GM23338 (cell line): ENCODE measurements at regions not wholly inside any gene's neighbourhood (a gene's known extent, or its start where the extent isn't known, plus 50 kb on each side); places are given as distances from the start of the nearest gene placed in this dataset.

Experiments
- ATAC-seq: fragments of 200-7000 bp; cut with Tn5 transposase; 3 replicates; pipeline ENCODE4 v1.9.1; 2020
- DNase-seq: peaks from one replicate; pipeline ENCODE4 v3.0.0-alpha.2; 2015; ENCODE audit warnings: low spot score
- H2AFZ ChIP-seq: fragments of 200-600 bp; sonication (generic); 2 replicates; pipeline ENCODE4 v1.8.0; 2016; ENCODE audit warnings: antibody characterized with exemption, mild to moderate bottlenecking, moderate library complexity
- H3F3A ChIP-seq: fragments of 200-600 bp; sonication (generic); replicated peaks from 2 replicates; pipeline ENCODE4 v1.8.0; 2017; ENCODE audit warnings: antibody characterized with exemption, mixed run types, low read depth
- H3K27ac ChIP-seq: fragments of 200-600 bp; sonication (generic); 2 replicates; pipeline ENCODE4 v1.6.1; 2016; ENCODE audit warnings: low read depth
- H3K27me3 ChIP-seq: fragments of 200-600 bp; sonication (generic); 2 replicates; pipeline ENCODE4 v1.8.0; 2016; ENCODE audit warnings: mild to moderate bottlenecking, mixed run types, moderate library complexity; ENCODE audit not compliant: insufficient read depth
- H3K36me3 ChIP-seq: fragments of 200-600 bp; sonication (generic); 2 replicates; pipeline ENCODE4 v1.8.0; 2016; ENCODE audit warnings: mild to moderate bottlenecking; ENCODE audit not compliant: insufficient read depth
- H3K4me1 ChIP-seq: fragments of 200-600 bp; sonication (generic); 2 replicates; pipeline ENCODE4 v1.8.0; 2016; ENCODE audit warnings: mild to moderate bottlenecking, moderate library complexity; ENCODE audit not compliant: insufficient read depth
- H3K4me2 ChIP-seq: fragments of 200-600 bp; sonication (generic); 2 replicates; pipeline ENCODE4 v1.7.1; 2017; ENCODE audit warnings: mixed run types
- H3K4me3 ChIP-seq: fragments of 200-600 bp; sonication (generic); 2 replicates; pipeline ENCODE4 v1.6.1; 2016; ENCODE audit warnings: mixed run types
- H3K79me2 ChIP-seq: fragments of 200-600 bp; sonication (generic); replicated peaks from 2 replicates; pipeline ENCODE4 v1.8.0; 2017; ENCODE audit warnings: mild to moderate bottlenecking; ENCODE audit not compliant: insufficient read depth
- H3K9me2 ChIP-seq: fragments of 200-600 bp; sonication (generic); 2 replicates; pipeline ENCODE4 v1.8.0; 2017; ENCODE audit not compliant: insufficient read depth
- H4K20me1 ChIP-seq: fragments of 200-600 bp; sonication (generic); replicated peaks from 2 replicates; pipeline ENCODE4 v1.8.0; 2017; ENCODE audit warnings: mild to moderate bottlenecking; ENCODE audit not compliant: insufficient read depth
- H3K27ac Mint-ChIP-seq: 2 replicates; pipeline ENCODE4 v1.8.0; 2020; ENCODE audit warnings: inconsistent platforms, mild to moderate bottlenecking, moderate library complexity, mixed read lengths
- H3K27me3 Mint-ChIP-seq: 3 replicates; pipeline ENCODE4 v1.8.0; 2022; ENCODE audit warnings: low read depth, mild to moderate bottlenecking, moderate library complexity, mixed read lengths, inconsistent platforms; ENCODE audit not compliant: insufficient read depth, poor library complexity
- H3K36me3 Mint-ChIP-seq: 3 replicates; pipeline ENCODE4 v1.8.0; 2021; ENCODE audit warnings: low read depth, mild to moderate bottlenecking, inconsistent platforms, moderate library complexity, mixed read lengths
- H3K4me1 Mint-ChIP-seq: 3 replicates; pipeline ENCODE4 v1.8.0; 2020; ENCODE audit warnings: mild to moderate bottlenecking, inconsistent platforms, mixed read lengths
- H3K4me3 Mint-ChIP-seq: 3 replicates; pipeline ENCODE4 v1.8.0; 2021; ENCODE audit warnings: moderate library complexity, mild to moderate bottlenecking, inconsistent platforms, mixed read lengths
- H3K9me3 Mint-ChIP-seq: 3 replicates; pipeline ENCODE4 v1.8.0; 2020; ENCODE audit warnings: moderate library complexity, mild to moderate bottlenecking, inconsistent platforms, mixed read lengths
- EZH2phosphoT487 ChIP-seq: fragments of 200-600 bp; sonication (generic); IDR thresholded peaks from one replicate; pipeline ENCODE4 v1.8.1; 2018; ENCODE audit warnings: antibody characterized with exemption; ENCODE audit not compliant: unreplicated experiment
- JUNB ChIP-seq: IDR thresholded peaks from one replicate; pipeline ENCODE4 v1.6.1; 2016; ENCODE audit warnings: antibody characterized with exemption; ENCODE audit not compliant: unreplicated experiment
- NANOG ChIP-seq: IDR thresholded peaks from 2 replicates; pipeline ENCODE4 v1.6.1; 2016; ENCODE audit warnings: antibody characterized with exemption, borderline replicate concordance
- POLR2AphosphoS5 ChIP-seq: IDR thresholded peaks from 2 replicates; pipeline ENCODE4 v1.6.1; 2016; ENCODE audit warnings: antibody characterized with exemption, low read depth
- STAT1 ChIP-seq: IDR thresholded peaks from one replicate; pipeline ENCODE4 v1.6.1; 2016; ENCODE audit warnings: antibody characterized with exemption; ENCODE audit not compliant: unreplicated experiment
- TF ChIP-seq, protein P1 (sequence below): IDR thresholded peaks from one replicate; pipeline ENCODE4 v1.6.1; 2018; ENCODE audit warnings: antibody characterized with exemption; ENCODE audit not compliant: unreplicated experiment
- TF ChIP-seq, protein P2 (sequence below), 2 experiments: fragments of 200-600 bp in 1 of 2; sonication (generic) in 1 of 2; conservative IDR thresholded peaks; 2 replicates each; pipeline versions ENCODE4 v1.5.1 to v1.6.1; 2016 to 2017; ENCODE audit warnings: antibody characterized with exemption in 2 of 2, low read depth in 2 of 2, mild to moderate bottlenecking in 2 of 2, moderate library complexity in 1 of 2

DNA sequence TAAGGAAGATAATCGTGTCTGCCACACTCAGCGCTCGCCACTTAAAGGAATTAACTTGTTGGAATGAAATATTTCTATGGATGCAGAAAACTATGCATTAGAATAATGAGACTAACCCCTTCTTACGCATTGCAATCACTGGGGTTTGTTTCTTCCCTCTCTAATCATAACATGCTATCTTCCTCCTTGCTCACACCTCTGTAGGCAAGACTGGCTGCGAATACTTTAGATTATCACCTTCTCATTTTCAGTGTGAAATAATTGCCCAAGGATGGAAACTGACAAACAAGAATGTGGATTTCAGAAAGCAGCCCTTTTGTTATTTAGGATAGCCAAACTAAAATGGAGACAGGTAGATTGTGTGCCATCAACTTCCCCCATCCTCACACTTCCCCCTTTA lies 349.4 kb downstream of the MID1IP1 start:
- no peaks in the 10 kb centered on the region for H3K27me3 ChIP-seq
- Mint-ChIP-seq H3K4me1 (peaks cover 35% of the 10 kb centered on the region), H3K9me3 (no peaks in the 10 kb centered on the region), H3K27me3 (no peaks in the 10 kb centered on the region), H3K27ac (no peak overlapping the region), H3K4me3 (peak overlapping the region; percentile 49; the same call in 1 of the 3 replicates), H3K36me3 (no peaks in the 10 kb centered on the region; the same call in 2 of the 3 replicates)
- H2AFZ ChIP-seq, result no peak overlapping the region
- no peak overlapping the region for H3K4me3 ChIP-seq
- H3K27ac ChIP-seq, result no peak overlapping the region
- no peaks in the 10 kb centered on the region for H3K36me3 ChIP-seq
- no peaks in the 10 kb centered on the region for H3K79me2 ChIP-seq
- no peak for ATAC-seq
- DNase-seq, result no peak
- TF ChIP-seq EZH2phosphoT487 (no peak), NANOG (no peak)
- TF ChIP-seq, protein P1, sequence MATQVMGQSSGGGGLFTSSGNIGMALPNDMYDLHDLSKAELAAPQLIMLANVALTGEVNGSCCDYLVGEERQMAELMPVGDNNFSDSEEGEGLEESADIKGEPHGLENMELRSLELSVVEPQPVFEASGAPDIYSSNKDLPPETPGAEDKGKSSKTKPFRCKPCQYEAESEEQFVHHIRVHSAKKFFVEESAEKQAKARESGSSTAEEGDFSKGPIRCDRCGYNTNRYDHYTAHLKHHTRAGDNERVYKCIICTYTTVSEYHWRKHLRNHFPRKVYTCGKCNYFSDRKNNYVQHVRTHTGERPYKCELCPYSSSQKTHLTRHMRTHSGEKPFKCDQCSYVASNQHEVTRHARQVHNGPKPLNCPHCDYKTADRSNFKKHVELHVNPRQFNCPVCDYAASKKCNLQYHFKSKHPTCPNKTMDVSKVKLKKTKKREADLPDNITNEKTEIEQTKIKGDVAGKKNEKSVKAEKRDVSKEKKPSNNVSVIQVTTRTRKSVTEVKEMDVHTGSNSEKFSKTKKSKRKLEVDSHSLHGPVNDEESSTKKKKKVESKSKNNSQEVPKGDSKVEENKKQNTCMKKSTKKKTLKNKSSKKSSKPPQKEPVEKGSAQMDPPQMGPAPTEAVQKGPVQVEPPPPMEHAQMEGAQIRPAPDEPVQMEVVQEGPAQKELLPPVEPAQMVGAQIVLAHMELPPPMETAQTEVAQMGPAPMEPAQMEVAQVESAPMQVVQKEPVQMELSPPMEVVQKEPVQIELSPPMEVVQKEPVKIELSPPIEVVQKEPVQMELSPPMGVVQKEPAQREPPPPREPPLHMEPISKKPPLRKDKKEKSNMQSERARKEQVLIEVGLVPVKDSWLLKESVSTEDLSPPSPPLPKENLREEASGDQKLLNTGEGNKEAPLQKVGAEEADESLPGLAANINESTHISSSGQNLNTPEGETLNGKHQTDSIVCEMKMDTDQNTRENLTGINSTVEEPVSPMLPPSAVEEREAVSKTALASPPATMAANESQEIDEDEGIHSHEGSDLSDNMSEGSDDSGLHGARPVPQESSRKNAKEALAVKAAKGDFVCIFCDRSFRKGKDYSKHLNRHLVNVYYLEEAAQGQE, result no peak
- no peaks in the 10 kb centered on the region for H3F3A ChIP-seq
- H4K20me1 ChIP-seq, result no peaks in the 10 kb centered on the region
- H3K9me2 ChIP-seq, result no peaks in the 10 kb centered on the region
- H3K4me1 ChIP-seq, result no peaks in the 10 kb centered on the region; the same call in 1 of the 2 replicates
- H3K4me2 ChIP-seq, result peak overlapping the region; percentile 61; the same call in 1 of the 2 replicates

- H3K27ac ChIP-seq, result no peak overlapping the region
- peaks cover 28% of the 10 kb centered on the region for H3K4me1 Mint-ChIP-seq
- no peaks in the 10 kb centered on the region for H3K36me3 ChIP-seq
- H3K27me3 Mint-ChIP-seq, result no peaks in the 10 kb centered on the region
- DNase-seq, result peak; percentile 62
- H4K20me1 ChIP-seq, result no peaks in the 10 kb centered on the region
- H3K4me1 ChIP-seq, result no peaks in the 10 kb centered on the region; the same call in 1 of the 2 replicates
- no peaks in the 10 kb centered on the region for H3K9me3 Mint-ChIP-seq
- TF ChIP-seq JUNB, result no peak
- no peak for TF ChIP-seq STAT1
- TF ChIP-seq, protein P2, sequence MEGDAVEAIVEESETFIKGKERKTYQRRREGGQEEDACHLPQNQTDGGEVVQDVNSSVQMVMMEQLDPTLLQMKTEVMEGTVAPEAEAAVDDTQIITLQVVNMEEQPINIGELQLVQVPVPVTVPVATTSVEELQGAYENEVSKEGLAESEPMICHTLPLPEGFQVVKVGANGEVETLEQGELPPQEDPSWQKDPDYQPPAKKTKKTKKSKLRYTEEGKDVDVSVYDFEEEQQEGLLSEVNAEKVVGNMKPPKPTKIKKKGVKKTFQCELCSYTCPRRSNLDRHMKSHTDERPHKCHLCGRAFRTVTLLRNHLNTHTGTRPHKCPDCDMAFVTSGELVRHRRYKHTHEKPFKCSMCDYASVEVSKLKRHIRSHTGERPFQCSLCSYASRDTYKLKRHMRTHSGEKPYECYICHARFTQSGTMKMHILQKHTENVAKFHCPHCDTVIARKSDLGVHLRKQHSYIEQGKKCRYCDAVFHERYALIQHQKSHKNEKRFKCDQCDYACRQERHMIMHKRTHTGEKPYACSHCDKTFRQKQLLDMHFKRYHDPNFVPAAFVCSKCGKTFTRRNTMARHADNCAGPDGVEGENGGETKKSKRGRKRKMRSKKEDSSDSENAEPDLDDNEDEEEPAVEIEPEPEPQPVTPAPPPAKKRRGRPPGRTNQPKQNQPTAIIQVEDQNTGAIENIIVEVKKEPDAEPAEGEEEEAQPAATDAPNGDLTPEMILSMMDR (conservative IDR thresholded peaks at IDR 0.05; ENCODE audit: low read depth in 2 of 2), result peak; percentile 59 to 79
- TF ChIP-seq POLR2AphosphoS5, result no peak
- H3K4me2 ChIP-seq, result no peak overlapping the region
- no peak overlapping the region for H3K4me3 Mint-ChIP-seq
- H3K36me3 Mint-ChIP-seq, result no peaks in the 10 kb centered on the region; the same call in 2 of the 3 replicates
- peak; percentile 84 for ATAC-seq
- H3K27ac Mint-ChIP-seq, result no peak overlapping the region
- H3K27me3 ChIP-seq, result no peaks in the 10 kb centered on the region
- H3K79me2 ChIP-seq, result no peaks in the 10 kb centered on the region
- H2AFZ ChIP-seq, result no peak overlapping the region
- H3K9me2 ChIP-seq, result no peaks in the 10 kb centered on the region
- no peak overlapping the region for H3K4me3 ChIP-seq
- no peaks in the 10 kb centered on the region for H3F3A ChIP-seq
Measured at GRCh38 chrX:39152106-39152649, 350.9 kb downstream of the MID1IP1 start.
